ENCODE measurements at regions not wholly inside any gene's neighbourhood (a gene's known extent, or its start where the extent isn't known, plus 50 kb on each side); places are given as distances from the start of the nearest gene placed in this dataset.

GRCh38 chr13:21757763-21758162 is 86.9 kb downstream of the FGF9 start:
- no peak for DNase-seq

GRCh38 chr13:21758441-21758840 is 87.6 kb downstream of the FGF9 start:
- no peak for DNase-seq

GRCh38 chr13:21759463-21759862 is 88.6 kb downstream of the FGF9 start:
- no peak for DNase-seq

- no peak for DNase-seq
These were observed 89.0 kb downstream of the FGF9 start for GRCh38 chr13:21759911-21760310.

- no peak for DNase-seq
These were observed 90.9 kb downstream of the FGF9 start for GRCh38 chr13:21761770-21762169.

GRCh38 chr13:21762512-21762911 is 91.6 kb downstream of the FGF9 start:
- DNase-seq = no peak

- no peak for DNase-seq
These were observed 96.2 kb downstream of the FGF9 start for GRCh38 chr13:21767032-21767431.

- no peak for DNase-seq
These were observed 100.2 kb downstream of the FGF9 start for GRCh38 chr13:21771075-21771474.

- no peak for DNase-seq
These were observed 106.3 kb downstream of the FGF9 start for GRCh38 chr13:21777166-21777565.

- DNase-seq = no peak
These were observed 106.9 kb downstream of the FGF9 start for GRCh38 chr13:21777813-21778212.

GRCh38 chr13:21782736-21783135 is 111.9 kb downstream of the FGF9 start:
- no peak for DNase-seq

GRCh38 chr13:21785990-21786389 is 115.1 kb downstream of the FGF9 start:
- no peak for DNase-seq

GRCh38 chr13:21796066-21796465 is 125.2 kb downstream of the FGF9 start:
- DNase-seq = no peak

- DNase-seq = no peak
These were observed 126.1 kb downstream of the FGF9 start for GRCh38 chr13:21796775-21797514.

GRCh38 chr13:21797736-21798135 is 126.9 kb downstream of the FGF9 start:
- no peak for DNase-seq

GRCh38 chr13:21798181-21798580 is 127.3 kb downstream of the FGF9 start:
- no peak for DNase-seq

- DNase-seq = no peak
These were observed 128.8 kb downstream of the FGF9 start for GRCh38 chr13:21799671-21800070.

- no peak for DNase-seq
These were observed 130.2 kb downstream of the FGF9 start for GRCh38 chr13:21800837-21801616.

- no peak for DNase-seq
These were observed 134.9 kb downstream of the FGF9 start for GRCh38 chr13:21805733-21806132.

GRCh38 chr13:21812192-21812626 is 141.3 kb downstream of the FGF9 start:
- DNase-seq = no peak

- no peak for DNase-seq
These were observed 142.2 kb downstream of the FGF9 start for GRCh38 chr13:21813110-21813509.

- DNase-seq = no peak
These were observed 143.0 kb downstream of the FGF9 start for GRCh38 chr13:21813844-21814243.

- no peak for DNase-seq
These were observed 143.7 kb downstream of the FGF9 start for GRCh38 chr13:21814604-21815003.

GRCh38 chr13:21817878-21818277 is 147.0 kb downstream of the FGF9 start:
- no peak for DNase-seq
